ENCODE measurements at regions not wholly inside any gene's neighbourhood (a gene's known extent, or its start where the extent isn't known, plus 50 kb on each side); places are given as distances from the start of the nearest gene placed in this dataset.

GRCh38 chr22:48439560-48440135 is 1388.0 kb downstream of the BRD1 start:
- TF ChIP-seq CTCF (IDR thresholded peaks at IDR 0.05; ENCODE audit: insufficient read depth, low read length, severe bottlenecking) = no peak
- Histone ChIP-seq H3K36me3 (ENCODE audit: control insufficient read depth, insufficient read depth, low read length) (no peaks in the 10 kb centered on the region), H3K27me3 (ENCODE audit: control insufficient read depth, insufficient read depth, low read length) (no peaks in the 10 kb centered on the region), H3K4me3 (ENCODE audit: low read depth, low read length) (no peak overlapping the region)
- no peak for FAIRE-seq
- no peak for DNase-seq (ENCODE audit: low read depth)

- DNase-seq (ENCODE audit: low read depth) = no peak
- no peak for FAIRE-seq
- no peaks in the 10 kb centered on the region for H3K36me3 ChIP-seq (ENCODE audit: control insufficient read depth, insufficient read depth, low read length)
- H3K4me3 ChIP-seq (ENCODE audit: low read depth, low read length) = no peak overlapping the region
- no peaks in the 10 kb centered on the region for H3K27me3 ChIP-seq (ENCODE audit: control insufficient read depth, insufficient read depth, low read length)
- TF ChIP-seq CTCF (IDR thresholded peaks at IDR 0.05; ENCODE audit: insufficient read depth, low read length, severe bottlenecking) = no peak
Observed at GRCh38 chr22:48438800-48439559, 1388.7 kb downstream of the BRD1 start.

DNA sequence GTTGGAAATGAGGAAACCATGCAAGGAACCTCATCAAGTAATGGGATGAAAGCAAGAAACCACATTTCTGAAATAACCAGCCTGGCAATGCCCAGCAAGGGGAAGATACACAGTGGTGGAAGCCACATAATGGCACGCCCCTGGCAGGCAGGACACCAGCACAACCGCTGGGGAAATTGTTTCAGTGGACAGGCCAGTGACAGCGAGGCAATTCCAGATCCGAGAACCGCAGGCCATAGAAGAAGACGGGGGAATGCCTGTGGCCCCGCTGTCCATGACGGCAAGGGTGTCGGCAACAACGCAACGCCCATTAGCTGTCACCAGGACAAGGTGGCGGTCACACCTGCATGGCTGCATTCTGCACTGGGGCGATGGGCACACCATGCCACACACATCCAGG is 1389.6 kb downstream of the BRD1 start:
- Histone ChIP-seq H3K36me3 (ENCODE audit: control insufficient read depth, insufficient read depth, low read length) (no peaks in the 10 kb centered on the region), H3K27me3 (ENCODE audit: control insufficient read depth, insufficient read depth, low read length) (no peaks in the 10 kb centered on the region), H3K4me3 (ENCODE audit: low read depth, low read length) (no peak overlapping the region)
- DNase-seq (ENCODE audit: low read depth) (no peak), FAIRE-seq (peak; percentile 66)
- TF ChIP-seq CTCF (IDR thresholded peaks at IDR 0.05; ENCODE audit: insufficient read depth, low read length, severe bottlenecking) = no peak

DNA sequence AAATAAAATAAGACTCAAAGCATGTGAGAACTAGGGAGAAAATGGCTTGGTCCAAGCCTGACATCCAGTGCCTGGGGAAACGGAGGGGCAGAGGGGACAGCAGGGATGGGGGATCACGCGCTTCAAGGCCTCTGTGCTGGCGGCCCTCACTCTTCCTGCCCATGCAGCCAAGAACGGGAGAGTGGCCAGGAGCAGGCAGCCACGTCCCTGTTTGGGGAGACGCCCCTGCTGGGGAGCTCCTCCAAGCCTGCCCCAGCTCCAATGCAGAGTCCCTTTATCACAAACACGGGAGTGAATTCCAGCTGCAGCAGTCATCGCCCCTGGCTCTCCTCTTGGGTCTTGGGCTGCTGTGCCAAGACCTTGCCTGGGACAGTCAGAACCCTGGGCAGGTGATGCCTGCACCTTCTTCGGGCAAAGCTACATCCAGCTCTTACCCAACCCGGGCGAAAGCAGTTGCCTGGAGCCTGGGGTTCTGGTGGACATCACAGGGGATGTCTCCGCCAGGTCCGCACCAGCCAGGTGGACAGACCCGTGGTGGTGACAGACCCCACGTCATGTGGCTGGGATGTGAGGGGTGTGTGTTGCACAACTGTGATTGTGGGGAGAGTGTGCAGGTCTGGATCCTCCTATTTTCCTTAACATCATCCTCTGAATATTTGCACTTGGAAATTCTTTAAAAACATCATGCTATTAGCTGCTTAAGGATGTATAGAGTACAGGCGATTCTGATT is 1391.3 kb downstream of the BRD1 start:
- Histone ChIP-seq H3K36me3 (ENCODE audit: control insufficient read depth, insufficient read depth, low read length) (no peaks in the 10 kb centered on the region), H3K27me3 (ENCODE audit: control insufficient read depth, insufficient read depth, low read length) (no peaks in the 10 kb centered on the region), H3K4me3 (ENCODE audit: low read depth, low read length) (no peak overlapping the region)
- FAIRE-seq (no peak), DNase-seq (ENCODE audit: low read depth) (no peak)
- no peak for TF ChIP-seq CTCF (IDR thresholded peaks at IDR 0.05; ENCODE audit: insufficient read depth, low read length, severe bottlenecking)

DNA sequence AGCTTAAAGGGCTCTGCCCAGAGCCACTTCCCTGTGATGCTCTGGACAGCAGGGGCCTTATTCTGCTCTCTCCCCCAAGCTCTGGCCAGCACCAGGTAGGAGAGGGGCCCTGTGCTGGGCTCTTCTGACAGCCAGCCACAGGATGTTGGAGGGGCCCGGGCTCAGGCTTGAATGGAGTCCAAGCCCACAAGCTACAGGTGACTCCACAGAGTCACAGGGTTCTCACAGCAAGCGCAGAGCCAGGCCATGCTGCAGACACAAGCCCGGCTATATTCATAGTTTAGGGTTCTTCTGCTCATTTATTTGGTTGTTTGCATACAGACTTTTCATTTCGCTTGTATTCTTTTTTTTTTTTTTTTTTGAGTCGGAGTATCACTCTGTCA is 1392.8 kb downstream of the BRD1 start:
- no peak for FAIRE-seq
- no peak for DNase-seq (ENCODE audit: low read depth)
- Histone ChIP-seq H3K4me3 (ENCODE audit: low read depth, low read length) (no peak overlapping the region), H3K27me3 (ENCODE audit: control insufficient read depth, insufficient read depth, low read length) (no peaks in the 10 kb centered on the region), H3K36me3 (ENCODE audit: control insufficient read depth, insufficient read depth, low read length) (no peaks in the 10 kb centered on the region)
- no peak for TF ChIP-seq CTCF (IDR thresholded peaks at IDR 0.05; ENCODE audit: insufficient read depth, low read length, severe bottlenecking)

All from bronchial epithelial cell (primary cell).